GM18507 (cell line): ENCODE measurements at regions not wholly inside any gene's neighbourhood (a gene's known extent, or its start where the extent isn't known, plus 50 kb on each side); places are given as distances from the start of the nearest gene placed in this dataset.

Experiments used
- DNase-seq: peaks from one replicate; pipeline ENCODE4 v3.0.0; 2011; ENCODE audit warnings: low read depth; ENCODE audit not compliant: insufficient read length; ENCODE audit errors: extremely low spot score
- FAIRE-seq: peaks from 2 replicates; lab custom pipeline; 2011; peaks lifted over from hg19 to GRCh38; lab: Jason Lieb, UNC

DNA sequence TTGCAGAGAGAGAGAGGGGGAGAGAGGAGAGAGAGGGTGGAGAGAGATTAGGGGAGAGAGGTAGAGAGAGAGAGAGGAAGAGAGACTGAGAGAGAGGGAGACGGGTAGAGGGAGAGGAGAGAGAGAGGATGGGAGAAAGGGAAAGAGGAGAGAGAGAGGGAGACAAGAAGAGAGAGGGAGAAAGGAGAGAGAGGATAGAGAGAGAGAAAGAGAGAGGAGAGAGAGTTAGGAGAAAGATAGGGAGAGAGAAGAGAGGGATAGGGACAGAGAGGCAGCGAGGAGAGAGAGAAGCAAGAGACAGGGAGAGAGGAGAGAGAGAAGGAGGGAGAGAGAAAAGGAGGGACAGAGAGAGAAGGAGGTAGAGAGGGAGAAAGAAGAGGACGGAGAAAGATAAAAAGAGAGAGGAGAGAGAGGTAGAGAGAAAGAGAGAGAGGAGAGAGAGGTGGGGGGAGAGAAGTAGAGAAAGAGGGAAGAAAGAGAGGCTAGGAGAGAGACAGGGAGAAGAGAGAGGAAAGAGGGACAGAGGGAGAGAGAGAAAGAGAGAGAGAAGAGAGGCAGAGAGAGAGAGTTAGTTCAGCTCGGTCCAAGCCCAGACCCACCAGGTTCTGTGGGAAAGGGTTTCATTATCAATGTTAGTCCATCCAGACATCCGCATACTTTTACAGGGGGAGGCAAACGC, 399.3 kb downstream of the ZSWIM6 start:
- FAIRE-seq (no peak), DNase-seq (no peak)

GRCh38 chr5:61731946-61732314, 399.9 kb downstream of the ZSWIM6 start:
- no peak for DNase-seq
- no peak for FAIRE-seq

DNA sequence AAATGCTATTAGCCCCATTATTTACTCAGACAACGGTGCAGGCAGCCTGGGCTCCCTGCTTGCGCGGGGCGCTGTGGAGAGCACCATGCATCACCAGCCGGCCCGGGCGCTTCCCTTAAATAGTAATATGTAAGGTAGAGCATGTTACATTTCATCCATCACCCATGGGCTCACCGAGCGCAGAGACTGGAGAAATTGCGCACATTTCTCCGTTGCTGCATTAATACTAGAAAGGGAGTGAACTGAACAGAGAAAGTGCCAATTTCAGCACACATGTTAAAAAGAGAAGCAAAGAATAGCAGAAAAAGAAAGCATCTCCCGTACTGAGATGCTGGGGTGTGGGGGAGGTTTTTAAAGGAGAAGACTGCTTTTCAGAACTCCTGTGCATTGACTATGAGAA, 400.3 kb downstream of the ZSWIM6 start:
- DNase-seq (no peak), FAIRE-seq (no peak)

- FAIRE-seq (no peak), DNase-seq (no peak)
These were observed 400.7 kb downstream of the ZSWIM6 start for GRCh38 chr5:61732796-61733195.

DNA sequence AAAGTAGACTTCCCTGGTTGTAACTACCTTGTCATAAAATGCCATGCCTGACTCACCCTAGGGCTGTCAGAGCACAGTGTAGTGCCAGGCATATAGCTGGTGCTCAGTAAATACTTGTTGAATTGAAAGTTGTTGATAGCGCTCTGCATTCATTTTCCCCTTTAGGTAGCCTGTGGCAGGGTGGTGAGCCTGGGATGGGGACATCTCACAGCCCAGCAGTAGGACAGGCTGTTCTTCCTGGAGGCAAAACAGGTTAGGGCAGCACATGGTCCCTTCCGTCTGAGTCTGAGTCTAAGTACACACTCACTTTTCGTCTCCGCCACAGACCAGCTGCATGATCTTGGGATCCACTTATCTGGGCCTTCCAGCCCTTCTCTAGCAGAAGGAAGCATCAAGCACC, 401.9 kb downstream of the ZSWIM6 start:
- FAIRE-seq = no peak

GRCh38 chr5:61734966-61735365, 402.9 kb downstream of the ZSWIM6 start:
- no peak for FAIRE-seq

More for the DNA sequence above, 401.9 kb downstream of the ZSWIM6 start:
- DNase-seq = no peak

GRCh38 chr5:61735531-61735930, 403.5 kb downstream of the ZSWIM6 start:
- FAIRE-seq (no peak), DNase-seq (no peak)

More at GRCh38 chr5:61734966-61735365, 402.9 kb downstream of the ZSWIM6 start:
- DNase-seq = no peak

GRCh38 chr5:61735995-61736394, 403.9 kb downstream of the ZSWIM6 start:
- no peak for DNase-seq
- FAIRE-seq = no peak

DNA sequence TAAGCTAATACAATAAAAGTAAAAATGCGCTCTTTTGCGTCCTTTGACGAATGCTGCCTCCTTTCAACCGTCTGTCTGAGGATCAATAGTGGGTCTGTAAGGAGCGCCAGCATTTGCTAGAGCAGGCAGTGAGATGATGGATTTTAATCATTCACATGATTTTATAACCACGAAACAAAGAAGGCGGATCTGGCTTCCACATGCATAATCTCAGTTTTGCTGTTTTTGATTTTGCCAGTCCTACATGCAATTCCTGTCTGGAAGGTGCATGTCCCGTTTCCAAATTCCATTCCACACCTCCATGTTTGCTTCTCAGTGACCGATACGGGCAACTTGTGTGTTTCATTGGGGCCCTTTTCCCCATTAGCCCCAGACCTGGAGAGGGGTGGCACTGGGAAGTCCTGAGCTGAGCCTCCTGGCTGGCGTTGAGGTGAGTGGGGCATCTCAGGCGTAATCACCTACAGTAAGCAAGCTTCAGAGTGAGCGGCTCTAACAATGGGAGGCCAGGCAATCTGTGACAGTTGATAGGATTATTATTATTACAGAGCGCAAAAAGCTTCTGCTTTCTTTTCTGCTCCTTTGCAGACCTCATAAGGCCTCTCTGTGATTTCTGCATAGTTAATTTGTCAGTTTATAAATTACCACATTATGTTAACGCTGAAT, 405.4 kb downstream of the ZSWIM6 start:
- no peak for DNase-seq
- no peak for FAIRE-seq

DNA sequence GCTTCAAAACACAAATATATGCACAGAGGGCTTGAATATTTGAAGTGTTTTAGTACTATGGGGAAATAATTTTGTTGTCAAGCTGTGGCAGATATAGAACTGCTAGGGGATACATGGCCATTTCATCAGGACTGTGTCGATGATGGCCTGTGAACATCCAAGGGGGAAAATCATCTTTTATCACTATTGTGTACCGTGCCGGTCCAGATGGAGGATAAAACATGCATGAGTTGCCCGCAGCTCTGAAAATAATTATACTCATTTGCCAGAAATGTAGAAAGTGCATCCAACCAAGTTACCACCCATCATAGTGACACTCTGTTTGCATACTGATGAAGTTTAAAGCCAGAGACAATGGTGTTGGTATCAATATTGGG, 405.9 kb downstream of the ZSWIM6 start:
- DNase-seq (no peak), FAIRE-seq (no peak)

DNA sequence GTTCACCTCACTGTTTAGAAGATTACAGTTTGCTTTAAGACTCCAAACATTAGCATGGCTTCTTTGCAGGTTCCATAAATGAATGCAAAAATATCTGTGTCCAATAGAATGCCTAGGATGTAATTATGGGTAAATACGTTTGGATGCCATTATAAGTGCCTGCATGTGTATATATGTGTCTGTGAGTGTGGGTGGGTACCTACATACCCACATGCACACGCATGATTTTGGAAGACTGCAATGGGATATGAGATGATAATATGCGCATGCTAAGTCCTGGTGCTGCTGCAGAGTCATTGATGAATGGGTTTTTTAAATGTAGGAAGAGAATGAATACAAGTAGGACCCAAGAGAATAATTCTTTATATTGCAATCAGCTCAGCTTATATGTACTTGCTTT, 406.4 kb downstream of the ZSWIM6 start:
- no peak for FAIRE-seq
- no peak for DNase-seq

GRCh38 chr5:61744690-61745619, 412.9 kb downstream of the ZSWIM6 start:
- FAIRE-seq = no peak
- no peak for DNase-seq

- FAIRE-seq = no peak
- DNase-seq = no peak
These were observed 414.9 kb downstream of the ZSWIM6 start for GRCh38 chr5:61746831-61747575.

- DNase-seq (no peak), FAIRE-seq (no peak)
These were observed 416.1 kb downstream of the ZSWIM6 start for GRCh38 chr5:61748121-61748520.

- DNase-seq (no peak), FAIRE-seq (no peak)
These were observed 416.6 kb downstream of the ZSWIM6 start for GRCh38 chr5:61748651-61749050.

DNA sequence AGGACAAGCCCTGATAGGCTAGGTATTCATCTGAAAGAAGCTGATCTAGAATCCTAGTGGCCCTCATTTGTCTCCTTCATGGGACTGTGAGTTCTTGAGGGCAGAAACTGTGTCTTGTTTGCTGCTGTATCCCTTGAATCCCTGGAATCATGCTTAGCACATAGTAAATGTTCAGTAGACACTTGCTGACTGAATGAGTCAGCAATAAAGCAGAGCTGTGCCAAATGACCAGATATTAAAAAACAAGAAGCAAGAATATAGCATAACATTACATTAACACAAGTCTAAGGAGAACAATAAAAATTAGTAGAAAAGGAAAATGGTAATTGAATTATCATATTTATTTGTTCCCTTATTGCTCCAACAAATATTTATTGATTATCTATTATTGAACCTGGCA, 420.5 kb downstream of the ZSWIM6 start:
- FAIRE-seq = no peak
- DNase-seq = no peak

- FAIRE-seq (no peak), DNase-seq (no peak)
These were observed 422.7 kb downstream of the ZSWIM6 start for GRCh38 chr5:61754792-61755191.

GRCh38 chr5:61755726-61756222, 423.7 kb downstream of the ZSWIM6 start:
- DNase-seq (no peak), FAIRE-seq (no peak)

DNA sequence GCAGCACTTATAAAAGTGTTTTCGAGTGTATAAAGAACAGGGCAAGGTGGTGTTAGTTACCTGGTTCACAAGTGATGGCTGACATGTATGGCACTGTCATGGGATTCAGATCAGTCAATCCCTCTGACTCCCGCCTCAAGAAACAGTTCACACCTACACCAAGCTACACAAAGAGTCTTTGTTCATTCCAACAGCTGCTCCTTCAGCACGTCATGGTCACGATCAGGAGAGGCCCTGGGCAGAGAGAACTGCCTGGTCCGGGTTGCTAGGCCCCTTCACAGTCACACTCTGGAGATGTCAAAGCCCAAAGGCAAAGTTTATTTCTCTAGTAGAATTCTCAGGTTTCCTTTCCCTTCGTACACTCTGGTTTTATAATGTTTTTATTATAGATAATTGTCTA, 426.7 kb downstream of the ZSWIM6 start:
- DNase-seq = no peak
- no peak for FAIRE-seq

DNA sequence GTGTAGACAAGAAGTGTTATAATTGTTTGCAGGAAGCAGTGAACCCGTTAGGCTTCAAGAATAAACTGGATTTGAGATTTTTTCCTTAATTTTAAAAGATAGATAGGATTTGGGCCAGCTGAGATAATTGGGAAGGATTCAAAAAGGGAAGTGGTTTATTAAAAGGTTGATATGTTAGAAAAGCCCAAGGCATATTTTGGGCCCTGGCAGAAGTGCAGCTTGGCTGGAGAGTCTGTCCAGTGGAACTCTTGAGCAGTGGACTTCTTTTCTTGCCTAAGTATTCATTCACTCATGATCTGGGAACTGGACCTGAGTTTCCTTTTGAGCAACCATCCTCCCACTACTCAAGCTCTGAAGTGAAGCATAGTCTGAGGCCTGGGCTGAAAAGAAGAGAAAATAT, 433.4 kb downstream of the ZSWIM6 start:
- FAIRE-seq = no peak
- no peak for DNase-seq
